GM12878 (cell line): ENCODE measurements at regions not wholly inside any gene's neighbourhood (a gene's known extent, or its start where the extent isn't known, plus 50 kb on each side); places are given as distances from the start of the nearest gene placed in this dataset.

ENCODE experiments used
- CHD1 ChIP-seq: IDR thresholded peaks from 2 replicates; pipeline ENCODE4 v1.6.1; 2012; ENCODE audit warnings: low read depth, low read length, improper control_type of control experiment
- GABPA ChIP-seq: IDR thresholded peaks from 2 replicates; pipeline ENCODE4 v1.6.1; 2014; ENCODE audit warnings: antibody characterized with exemption, low read depth, mild to moderate bottlenecking, inconsistent platforms
- HDAC6 ChIP-seq: fragments of 200-600 bp; sonication (generic); IDR thresholded peaks from one replicate; pipeline ENCODE4 v1.8.0; 2017; ENCODE audit warnings: antibody characterized with exemption; ENCODE audit not compliant: unreplicated experiment
- KDM1A ChIP-seq: fragments of 200-600 bp; sonication (generic); IDR thresholded peaks from 2 replicates; pipeline ENCODE4 v1.6.1; 2016; ENCODE audit warnings: borderline replicate concordance
- NR2C2 ChIP-seq: IDR thresholded peaks from 2 replicates; pipeline ENCODE4 v1.6.1; 2011; ENCODE audit warnings: borderline replicate concordance, low read depth; ENCODE audit not compliant: control insufficient read depth, insufficient read length
- NRF1 ChIP-seq: conservative IDR thresholded peaks from 2 replicates; pipeline ENCODE4 v1.6.1; 2011; ENCODE audit warnings: mild to moderate bottlenecking, low read depth, low read length, improper control_type of control experiment
- SIN3A ChIP-seq: IDR thresholded peaks from 2 replicates; pipeline ENCODE4 v1.6.1; 2012; ENCODE audit warnings: low read depth, low read length, improper control_type of control experiment
- SUPT20H ChIP-seq: IDR thresholded peaks from 2 replicates; pipeline ENCODE4 v1.6.1; 2011; ENCODE audit warnings: low read depth, mild to moderate bottlenecking, low read length, moderate library complexity, borderline replicate concordance; ENCODE audit not compliant: control insufficient read depth
- TF ChIP-seq, protein P1 (sequence below), 3 experiments: IDR thresholded peaks in 2 of 3; conservative IDR thresholded peaks in 1 of 3; 2 replicates each; pipeline ENCODE4 v1.5.1; 2011; ENCODE audit warnings: low read depth in 3 of 3, low read length in 3 of 3, mild to moderate bottlenecking in 3 of 3, control low read depth in 2 of 3, moderate library complexity in 2 of 3, inconsistent platforms in 1 of 3, mixed read lengths in 1 of 3; ENCODE audit not compliant: control insufficient read depth in 2 of 3, insufficient read depth in 1 of 3; ENCODE audit errors: extremely low read depth in 1 of 3
- TF ChIP-seq, protein P2 (sequence below): IDR thresholded peaks from 2 replicates; pipeline ENCODE4 v1.6.1; 2012; ENCODE audit warnings: low read depth, low read length, improper control_type of control experiment
- TF ChIP-seq, protein P3 (sequence below): IDR thresholded peaks from 2 replicates; pipeline ENCODE4 v1.6.1; 2011; ENCODE audit warnings: mild to moderate bottlenecking, low read depth, low read length, moderate library complexity; ENCODE audit not compliant: insufficient replicate concordance

DNA sequence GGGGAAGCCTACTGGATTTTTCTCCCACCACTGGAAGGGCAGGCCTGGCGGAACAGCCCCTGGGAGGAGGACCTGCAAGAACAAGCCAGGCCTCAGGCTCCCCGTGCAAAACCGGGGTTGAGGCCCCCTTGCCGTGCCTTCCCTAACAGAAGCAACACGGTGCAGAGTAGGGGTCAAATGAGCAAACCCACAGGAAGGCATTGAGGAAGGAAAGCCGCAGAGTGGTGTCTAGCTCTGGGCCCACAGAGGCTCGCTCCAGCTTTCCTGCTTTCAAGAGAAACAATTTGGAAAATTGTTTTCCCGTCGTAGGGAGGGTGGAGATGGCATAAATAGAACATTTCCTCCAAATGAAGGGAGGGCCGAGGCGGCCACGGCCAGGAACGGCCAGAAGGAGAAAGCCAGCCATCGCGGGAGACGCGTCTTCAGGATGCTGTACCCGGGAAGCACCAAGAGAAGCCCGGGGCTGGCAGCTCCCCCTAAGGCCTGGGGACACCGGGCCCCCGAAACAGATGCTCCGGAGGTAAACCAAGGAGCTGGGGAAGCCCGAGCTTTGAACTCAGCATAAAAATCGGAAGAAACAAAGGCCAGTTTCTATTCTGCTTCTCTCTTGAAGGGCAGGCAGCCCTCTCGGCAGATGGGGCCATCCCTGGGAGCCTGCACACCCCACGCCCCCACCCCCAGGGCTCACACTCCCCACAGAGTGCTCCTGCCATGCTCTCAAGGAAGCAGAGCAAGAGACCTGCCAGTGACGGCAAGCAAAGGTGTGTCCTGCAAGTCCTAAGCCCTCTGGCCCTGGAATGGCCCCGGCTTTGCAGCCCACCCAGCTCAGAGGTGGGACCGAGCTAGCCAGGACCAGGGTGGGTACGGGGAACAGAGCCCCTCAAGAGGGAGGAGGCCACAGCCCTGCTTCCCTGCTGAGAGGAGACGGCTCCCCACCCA lies 92.0 kb downstream of the RBFOX3 start:
- TF ChIP-seq, protein P1, sequence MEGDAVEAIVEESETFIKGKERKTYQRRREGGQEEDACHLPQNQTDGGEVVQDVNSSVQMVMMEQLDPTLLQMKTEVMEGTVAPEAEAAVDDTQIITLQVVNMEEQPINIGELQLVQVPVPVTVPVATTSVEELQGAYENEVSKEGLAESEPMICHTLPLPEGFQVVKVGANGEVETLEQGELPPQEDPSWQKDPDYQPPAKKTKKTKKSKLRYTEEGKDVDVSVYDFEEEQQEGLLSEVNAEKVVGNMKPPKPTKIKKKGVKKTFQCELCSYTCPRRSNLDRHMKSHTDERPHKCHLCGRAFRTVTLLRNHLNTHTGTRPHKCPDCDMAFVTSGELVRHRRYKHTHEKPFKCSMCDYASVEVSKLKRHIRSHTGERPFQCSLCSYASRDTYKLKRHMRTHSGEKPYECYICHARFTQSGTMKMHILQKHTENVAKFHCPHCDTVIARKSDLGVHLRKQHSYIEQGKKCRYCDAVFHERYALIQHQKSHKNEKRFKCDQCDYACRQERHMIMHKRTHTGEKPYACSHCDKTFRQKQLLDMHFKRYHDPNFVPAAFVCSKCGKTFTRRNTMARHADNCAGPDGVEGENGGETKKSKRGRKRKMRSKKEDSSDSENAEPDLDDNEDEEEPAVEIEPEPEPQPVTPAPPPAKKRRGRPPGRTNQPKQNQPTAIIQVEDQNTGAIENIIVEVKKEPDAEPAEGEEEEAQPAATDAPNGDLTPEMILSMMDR (IDR thresholded peaks at IDR 0.05 in 2 of 3, conservative IDR thresholded peaks at IDR 0.05 in 1 of 3; ENCODE audit: control insufficient read depth in 2 of 3, extremely low read depth in 1 of 3, insufficient read depth in 1 of 3, low read depth in 3 of 3, low read length in 3 of 3) = no peak
- TF ChIP-seq GABPA (no peak), NRF1 (no peak), SIN3A (no peak), SUPT20H (no peak), HDAC6 (no peak), CHD1 (no peak), NR2C2 (no peak), KDM1A (no peak)
- TF ChIP-seq, protein P2, sequence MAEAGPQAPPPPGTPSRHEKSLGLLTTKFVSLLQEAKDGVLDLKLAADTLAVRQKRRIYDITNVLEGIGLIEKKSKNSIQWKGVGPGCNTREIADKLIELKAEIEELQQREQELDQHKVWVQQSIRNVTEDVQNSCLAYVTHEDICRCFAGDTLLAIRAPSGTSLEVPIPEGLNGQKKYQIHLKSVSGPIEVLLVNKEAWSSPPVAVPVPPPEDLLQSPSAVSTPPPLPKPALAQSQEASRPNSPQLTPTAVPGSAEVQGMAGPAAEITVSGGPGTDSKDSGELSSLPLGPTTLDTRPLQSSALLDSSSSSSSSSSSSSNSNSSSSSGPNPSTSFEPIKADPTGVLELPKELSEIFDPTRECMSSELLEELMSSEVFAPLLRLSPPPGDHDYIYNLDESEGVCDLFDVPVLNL = no peak
- TF ChIP-seq, protein P3, sequence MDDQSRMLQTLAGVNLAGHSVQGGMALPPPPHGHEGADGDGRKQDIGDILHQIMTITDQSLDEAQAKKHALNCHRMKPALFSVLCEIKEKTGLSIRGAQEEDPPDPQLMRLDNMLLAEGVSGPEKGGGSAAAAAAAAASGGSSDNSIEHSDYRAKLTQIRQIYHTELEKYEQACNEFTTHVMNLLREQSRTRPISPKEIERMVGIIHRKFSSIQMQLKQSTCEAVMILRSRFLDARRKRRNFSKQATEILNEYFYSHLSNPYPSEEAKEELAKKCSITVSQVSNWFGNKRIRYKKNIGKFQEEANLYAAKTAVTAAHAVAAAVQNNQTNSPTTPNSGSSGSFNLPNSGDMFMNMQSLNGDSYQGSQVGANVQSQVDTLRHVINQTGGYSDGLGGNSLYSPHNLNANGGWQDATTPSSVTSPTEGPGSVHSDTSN = no peak
